HTR-8/SVneo (cell line): ENCODE measurements at regions not wholly inside any gene's neighbourhood (a gene's known extent, or its start where the extent isn't known, plus 50 kb on each side); places are given as distances from the start of the nearest gene placed in this dataset.
"Not testable (repeated sequence)": the region's sequence is repeated elsewhere in the genome, so short reads cannot be mapped to it uniquely, and the experiment has no call there.

ENCODE experiments used
- DNase-seq: peaks from one replicate; pipeline ENCODE4 v3.0.0; 2011; ENCODE audit warnings: low spot score, mixed read lengths; ENCODE audit not compliant: insufficient read length
- FAIRE-seq: peaks from 2 replicates; lab custom pipeline; 2011; peaks lifted over from hg19 to GRCh38; lab: Jason Lieb, UNC

GRCh38 chr13:26853323-26853722, 92.7 kb upstream of the GPR12 start:
- DNase-seq: no peak
- FAIRE-seq: no peak

DNA sequence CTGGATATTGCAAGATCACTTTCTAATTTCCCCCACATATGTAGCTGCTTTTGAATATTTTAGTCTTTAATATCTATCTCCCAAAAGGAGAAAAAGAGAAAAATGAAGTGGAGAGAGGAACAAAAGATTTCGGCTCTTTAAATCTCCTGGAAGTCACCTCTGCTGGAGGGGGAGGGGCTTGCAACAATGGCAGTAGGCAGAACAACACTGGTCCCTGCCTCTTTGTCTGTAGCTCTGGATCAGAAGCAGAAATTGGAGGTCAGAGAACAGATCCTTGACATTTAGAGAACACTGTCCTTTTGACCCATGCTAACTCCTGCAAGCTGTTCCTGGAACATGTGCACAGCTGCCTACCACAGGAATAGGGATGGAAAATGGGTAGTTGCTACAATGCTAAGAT, 86.7 kb upstream of the GPR12 start:
- DNase-seq (no peak), FAIRE-seq (no peak)

GRCh38 chr13:26845063-26845462, 84.5 kb upstream of the GPR12 start:
- not testable (repeated sequence) for FAIRE-seq, DNase-seq

GRCh38 chr13:26839682-26840081, 79.1 kb upstream of the GPR12 start:
- FAIRE-seq (no peak), DNase-seq (no peak)

- FAIRE-seq: no peak
Observed at GRCh38 chr13:26838821-26839220, 78.2 kb upstream of the GPR12 start.

DNA sequence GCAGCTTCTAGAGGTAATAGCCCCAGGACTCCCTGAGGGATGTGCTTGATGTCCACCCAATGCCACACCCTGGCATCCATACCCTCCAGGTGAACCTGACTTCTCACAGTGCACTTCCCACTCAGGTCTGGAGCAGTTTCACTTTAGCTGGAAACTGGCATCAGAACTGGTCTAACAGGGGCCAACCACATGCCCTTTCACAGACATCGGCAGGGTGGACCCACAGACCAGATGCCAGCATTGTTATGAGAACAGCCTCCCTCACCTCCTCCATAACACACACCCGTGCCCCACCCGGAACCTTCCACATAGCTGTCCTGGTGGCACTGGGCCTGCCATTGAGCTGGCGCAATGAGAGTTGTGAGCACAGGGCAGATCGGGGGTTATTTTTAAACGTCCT, 77.4 kb upstream of the GPR12 start:
- DNase-seq: no peak
- FAIRE-seq: no peak

More at GRCh38 chr13:26838821-26839220, 78.2 kb upstream of the GPR12 start:
- DNase-seq: no peak

- FAIRE-seq (no peak), DNase-seq (no peak)
Observed at GRCh38 chr13:26837102-26837501, 76.5 kb upstream of the GPR12 start.

DNA sequence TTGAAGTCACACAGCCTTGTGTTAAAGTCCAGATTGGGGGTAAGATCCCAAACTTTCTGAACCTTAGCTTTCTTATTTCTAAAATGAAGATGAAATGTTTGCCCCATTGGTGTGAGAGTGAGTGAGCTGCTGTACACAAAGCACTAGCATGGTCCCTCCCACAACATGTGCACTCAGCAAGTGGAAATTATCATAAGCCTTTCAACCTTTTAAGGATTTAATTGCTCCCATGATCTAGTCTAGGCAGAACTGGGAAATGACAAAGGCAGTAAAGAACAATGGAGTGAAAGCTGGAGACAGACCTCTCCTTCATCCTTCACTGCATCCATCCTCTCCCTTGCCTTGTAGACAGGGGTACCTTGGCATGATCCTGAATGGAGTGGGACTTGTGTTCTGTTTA, 76.0 kb upstream of the GPR12 start:
- FAIRE-seq: no peak
- no peak for DNase-seq

DNA sequence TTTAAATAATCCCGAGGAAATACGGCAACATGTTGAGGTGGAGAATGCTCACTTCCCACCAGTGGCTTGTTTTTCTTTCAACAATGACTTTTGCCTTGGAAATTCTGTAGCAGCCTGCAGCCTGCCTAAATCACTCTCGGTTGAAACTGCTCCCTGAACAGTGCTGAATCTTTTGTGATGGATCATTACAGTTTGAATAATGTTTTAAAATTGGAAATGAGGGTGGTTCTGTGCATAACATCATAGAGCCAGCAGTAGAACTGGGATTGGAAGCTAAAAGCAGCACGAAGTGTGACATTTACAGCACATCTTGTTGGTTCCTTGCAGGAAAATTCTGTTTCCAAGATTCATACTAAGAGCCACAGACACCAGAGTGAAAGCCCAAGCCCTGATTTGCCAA, 74.1 kb upstream of the GPR12 start:
- FAIRE-seq (no peak), DNase-seq (no peak)

DNA sequence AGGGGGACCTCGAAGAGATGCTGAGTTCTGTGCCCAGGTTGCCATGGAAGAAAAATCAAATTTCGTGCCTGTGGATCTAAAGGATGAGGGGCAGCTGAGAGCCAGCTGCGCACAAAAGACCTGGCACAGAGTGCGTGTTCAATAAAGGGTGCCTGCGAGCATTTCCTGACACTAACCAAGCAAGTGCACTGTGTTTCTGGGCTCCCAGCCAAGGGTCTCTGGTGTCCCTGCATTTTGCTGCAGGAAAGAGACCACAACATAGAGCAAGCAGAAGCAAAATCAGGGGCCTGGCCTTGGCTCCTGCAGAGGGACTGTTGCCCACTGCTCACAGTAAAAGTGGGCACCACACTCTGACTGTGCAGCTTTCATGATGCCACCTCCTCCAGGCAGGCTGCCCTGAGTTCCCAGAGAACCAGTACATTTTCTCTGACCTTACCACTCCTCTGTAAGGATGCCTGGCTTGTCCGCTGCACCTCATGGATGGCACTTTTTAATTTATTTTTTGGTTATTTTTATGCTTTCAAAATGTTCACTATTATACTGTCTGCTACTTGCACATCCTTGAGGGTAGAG, 70.8 kb upstream of the GPR12 start:
- FAIRE-seq (no peak), DNase-seq (no peak)

DNA sequence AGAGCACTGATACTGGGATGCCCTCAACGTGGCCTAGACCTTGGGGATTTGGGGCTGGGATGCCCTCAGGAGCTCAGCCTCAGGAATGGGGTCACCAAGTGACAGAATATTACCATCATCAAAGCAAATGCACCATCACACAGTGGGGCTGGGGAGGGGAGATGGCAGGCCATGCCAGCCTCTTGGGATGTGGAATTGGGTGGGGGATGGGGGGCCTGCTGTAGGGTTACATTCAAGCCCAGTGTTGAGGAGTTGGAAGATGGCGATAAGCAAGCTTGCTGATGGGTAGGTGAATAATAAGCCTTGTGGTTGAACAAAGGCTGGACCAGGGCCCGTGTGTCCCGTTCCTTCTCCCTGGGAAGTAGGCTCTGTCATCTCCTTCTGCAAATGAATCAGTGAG, 69.1 kb upstream of the GPR12 start:
- FAIRE-seq (no peak), DNase-seq (no peak)

DNA sequence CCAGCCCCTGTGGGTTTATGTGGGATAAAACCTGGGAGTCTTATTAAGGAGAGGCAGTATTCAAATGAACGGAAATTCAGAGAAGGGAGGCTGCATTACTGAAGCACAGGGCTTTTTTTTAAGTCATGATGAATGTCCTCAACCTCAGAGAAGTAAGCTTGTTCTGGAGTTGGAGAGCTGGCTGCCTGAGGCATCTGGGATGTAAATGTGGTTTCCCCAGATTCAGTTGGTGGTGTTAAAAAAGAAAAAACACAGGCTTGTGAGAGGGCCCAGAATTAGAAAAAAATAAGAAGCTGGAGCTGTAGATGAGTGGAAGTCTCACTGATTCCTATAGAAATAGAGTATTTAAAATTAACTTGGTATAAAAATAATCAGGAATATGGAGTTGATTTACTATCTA, 64.0 kb upstream of the GPR12 start:
- DNase-seq (no peak), FAIRE-seq (no peak)

GRCh38 chr13:26822146-26822545, 61.6 kb upstream of the GPR12 start:
- no peak for FAIRE-seq

GRCh38 chr13:26821672-26822071, 61.1 kb upstream of the GPR12 start:
- DNase-seq: no peak
- no peak for FAIRE-seq

More at GRCh38 chr13:26822146-26822545, 61.6 kb upstream of the GPR12 start:
- DNase-seq: no peak

- DNase-seq (no peak), FAIRE-seq (no peak)
Observed at GRCh38 chr13:26820871-26821270, 60.3 kb upstream of the GPR12 start.

DNA sequence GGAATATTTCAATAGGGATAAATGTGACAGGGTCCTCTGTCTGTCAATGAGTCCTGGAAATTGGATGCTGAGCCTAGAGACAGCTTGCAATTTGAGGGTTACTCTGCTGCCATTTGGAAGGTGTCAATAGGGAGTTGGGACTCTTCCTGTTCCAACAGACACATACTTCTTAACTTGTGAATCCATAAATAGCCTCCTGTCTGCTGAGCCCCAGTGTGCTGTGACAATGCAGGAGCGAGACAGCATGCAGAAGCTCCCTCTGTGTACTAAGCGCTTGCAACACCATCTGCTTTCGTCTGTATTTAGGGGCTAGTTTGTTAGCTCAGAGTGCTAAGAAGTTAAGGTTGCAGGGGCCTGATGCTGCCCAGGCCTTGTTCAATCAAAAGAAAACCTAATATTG, 58.5 kb upstream of the GPR12 start:
- FAIRE-seq (no peak), DNase-seq (no peak)

DNA sequence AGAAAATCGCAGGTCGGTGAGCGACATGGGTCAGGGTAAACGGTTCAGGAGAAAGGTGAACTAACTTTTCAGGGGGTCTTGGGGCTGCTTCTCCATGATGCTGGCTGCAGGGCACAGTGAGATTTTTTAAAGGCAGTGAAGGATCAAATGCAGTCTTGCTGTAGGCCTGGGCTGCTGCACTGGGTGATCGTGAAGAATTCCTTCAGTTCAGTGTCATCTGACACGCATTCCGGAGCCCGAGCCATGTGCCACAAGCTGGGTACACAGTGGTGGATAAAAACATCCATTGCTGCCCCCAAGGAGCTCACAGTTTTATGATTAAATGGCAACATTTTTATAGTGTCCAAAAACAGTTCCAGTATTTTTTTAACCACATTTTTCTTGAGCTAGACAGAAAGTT, 56.3 kb upstream of the GPR12 start:
- no peak for FAIRE-seq
- no peak for DNase-seq

GRCh38 chr13:26813980-26814348, 53.4 kb upstream of the GPR12 start:
- FAIRE-seq (no peak), DNase-seq (no peak)

- no peak for FAIRE-seq
- no peak for DNase-seq
Observed at GRCh38 chr13:26813321-26813979, 52.9 kb upstream of the GPR12 start.

DNA sequence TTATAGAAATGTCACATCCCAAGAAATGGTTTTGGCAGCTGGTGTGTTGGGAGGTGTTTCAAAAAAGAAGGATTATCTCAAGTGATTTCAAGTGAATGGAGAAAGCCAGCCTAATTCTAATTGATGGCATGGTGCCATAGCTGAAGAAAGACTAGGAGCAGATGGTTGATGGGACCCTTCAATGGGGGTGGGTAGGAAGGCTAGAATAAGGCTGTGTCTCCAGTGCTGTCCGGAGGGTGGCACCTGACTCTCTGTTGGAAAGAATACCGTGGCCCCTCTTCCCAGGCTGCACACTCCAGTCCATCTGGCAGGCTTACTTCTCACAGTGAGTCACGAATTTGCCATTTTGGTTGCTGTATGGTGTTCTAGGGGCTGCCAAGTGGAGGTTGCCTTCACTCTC, 51.0 kb upstream of the GPR12 start:
- FAIRE-seq (no peak), DNase-seq (no peak)
